ENCODE measurements at regions not wholly inside any gene's neighbourhood (a gene's known extent, or its start where the extent isn't known, plus 50 kb on each side); places are given as distances from the start of the nearest gene placed in this dataset.
A peak's percentile ranks its signal among the peaks of the same experiment; 100 is the strongest.

- H4K20me1 ChIP-seq (replicated peaks; ENCODE audit: insufficient read depth) = no peaks in the 10 kb centered on the region
- H3K4me3 ChIP-seq = no peak overlapping the region
- peak overlapping the region; percentile 47 for H2AFZ ChIP-seq
- H3K4me2 ChIP-seq = no peak overlapping the region
- no peaks in the 10 kb centered on the region for H3K27me3 ChIP-seq (ENCODE audit: insufficient read depth)
- H3K4me1 Mint-ChIP-seq = peaks cover 51% of the 10 kb centered on the region
- peaks cover 22% of the 10 kb centered on the region for H3K4me1 ChIP-seq (ENCODE audit: insufficient read depth)
- DNase-seq (ENCODE audit: low spot score) (no peak), ATAC-seq (no peak)
- peaks cover 5% of the 10 kb centered on the region; the same call in 2 of the 3 replicates for H3K36me3 Mint-ChIP-seq (ENCODE audit: low read depth)
- H3K9me3 Mint-ChIP-seq = no peaks in the 10 kb centered on the region; the same call in 2 of the 3 replicates
- no peak overlapping the region for H3K27ac ChIP-seq (ENCODE audit: low read depth)
- no peaks in the 10 kb centered on the region for H3K79me2 ChIP-seq (replicated peaks; ENCODE audit: insufficient read depth)
- H3K27ac Mint-ChIP-seq = no peak overlapping the region
- H3K4me3 Mint-ChIP-seq = no peak overlapping the region
- H3F3A ChIP-seq (replicated peaks; ENCODE audit: low read depth) = peaks cover 6% of the 10 kb centered on the region; the same call in 1 of the 2 replicates
- H3K27me3 Mint-ChIP-seq (ENCODE audit: insufficient read depth, low read depth, poor library complexity) = peaks cover 15% of the 10 kb centered on the region
- H3K36me3 ChIP-seq (ENCODE audit: insufficient read depth) = no peaks in the 10 kb centered on the region
- no peak for TF ChIP-seq ETS1 (IDR thresholded peaks at IDR 0.05)
- no peak for TF ChIP-seq JUNB (IDR thresholded peaks at IDR 0.05; ENCODE audit: unreplicated experiment)
- no peak for TF ChIP-seq ZNF114 (CRISPR knock-in tag; IDR thresholded peaks at IDR 0.05)
- TF ChIP-seq ZNF331 (CRISPR knock-in tag; IDR thresholded peaks at IDR 0.05; ENCODE audit: low read depth) = no peak
- no peak for TF ChIP-seq ZNF462 (CRISPR knock-in tag; IDR thresholded peaks at IDR 0.05)
- TF ChIP-seq NANOG (IDR thresholded peaks at IDR 0.05; ENCODE audit: borderline replicate concordance) = no peak
- no peak for TF ChIP-seq POLR2AphosphoS5 (IDR thresholded peaks at IDR 0.05; ENCODE audit: low read depth)
- no peak for TF ChIP-seq EZH2phosphoT487 (IDR thresholded peaks at IDR 0.05; ENCODE audit: unreplicated experiment)
- TF ChIP-seq REST (IDR thresholded peaks at IDR 0.05; ENCODE audit: unreplicated experiment) = no peak
- TF ChIP-seq CTCF (conservative IDR thresholded peaks at IDR 0.05; ENCODE audit: low read depth in 2 of 2) = no peak
- TF ChIP-seq EZH2 (IDR thresholded peaks at IDR 0.05; ENCODE audit: low read depth, unreplicated experiment) = no peak
- no peak for TF ChIP-seq CREB1 (CRISPR knock-in tag; IDR thresholded peaks at IDR 0.05; ENCODE audit: low read depth)
- TF ChIP-seq STAT1 (IDR thresholded peaks at IDR 0.05; ENCODE audit: unreplicated experiment) = no peak
- H3K9me2 ChIP-seq (ENCODE audit: insufficient read depth) = no peaks in the 10 kb centered on the region
Measured at GRCh38 chr17:72034000-72034399, 86.8 kb upstream of the SOX9 start.

All from GM23338 (cell line).